Right forelimb (tissue), 1 donor: ENCODE measurements at regions not wholly inside any gene's neighbourhood (a gene's known extent, or its start where the extent isn't known, plus 50 kb on each side); places are given as distances from the start of the nearest gene placed in this dataset.
"Not testable (repeated sequence)": the region's sequence is repeated elsewhere in the genome, so short reads cannot be mapped to it uniquely, and the experiment has no call there.

Experiments used
- DNase-seq: peaks from one replicate; pipeline ENCODE4 v3.0.0-alpha.2; 2018

DNA sequence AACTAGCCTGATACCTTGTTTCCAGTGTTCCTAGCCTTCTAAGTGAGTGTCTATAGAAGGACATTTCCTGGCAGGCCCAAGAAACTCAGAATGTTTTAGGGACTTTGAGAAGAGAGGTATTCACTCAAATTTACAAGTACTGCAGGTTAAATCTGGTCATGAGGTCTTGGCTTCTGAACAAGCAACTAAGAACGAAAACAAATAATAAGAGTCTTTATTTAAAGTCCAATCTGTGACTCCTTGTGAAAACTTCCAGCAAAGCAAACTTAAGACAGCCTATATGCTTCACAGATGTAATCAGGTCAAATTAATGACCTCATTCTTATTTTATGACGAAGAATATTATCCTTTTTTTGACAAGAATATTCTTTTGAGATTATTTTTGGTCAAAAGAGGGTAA, 79.4 kb upstream of the PRSS16 start:
- DNase-seq = no peak

DNA sequence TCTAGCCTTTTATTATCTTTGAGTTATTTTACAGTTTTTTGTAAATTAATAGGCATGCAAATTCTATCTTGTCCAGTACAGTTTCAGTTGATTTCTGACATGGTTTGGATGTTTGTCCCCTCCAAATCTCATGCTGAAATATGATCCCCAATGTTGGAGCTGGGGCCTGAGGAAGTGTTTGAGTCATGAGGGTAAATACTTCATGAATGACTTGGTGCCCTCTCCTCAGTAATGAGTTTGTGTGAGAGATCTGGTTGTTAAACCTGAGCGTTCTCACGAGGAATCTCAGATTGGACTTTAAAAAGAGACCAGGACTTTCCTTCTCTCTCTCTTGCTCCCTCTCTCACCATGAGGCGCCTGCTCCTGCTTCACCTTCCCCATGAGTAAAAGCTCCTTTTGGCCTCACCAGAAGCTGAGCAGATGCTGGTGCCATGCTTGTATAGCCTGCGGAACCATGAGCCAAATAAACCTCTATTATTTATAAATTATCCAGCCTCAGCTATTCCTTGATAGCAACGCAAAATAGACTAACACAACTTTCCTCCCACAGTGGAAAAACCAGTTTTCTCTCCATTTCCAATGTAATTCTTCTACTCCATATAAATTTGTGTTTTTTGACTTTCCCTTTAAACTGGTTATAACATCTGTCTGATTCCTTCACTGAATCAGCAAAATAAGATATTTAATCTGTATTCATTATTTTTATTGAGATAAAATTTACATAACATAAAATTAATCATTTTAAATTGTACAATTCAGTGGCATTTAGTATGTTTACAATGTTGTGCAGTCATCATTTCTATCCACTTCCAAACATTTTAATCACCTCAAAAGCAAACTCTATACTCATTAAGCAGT, 78.7 kb upstream of the PRSS16 start:
- no peak for DNase-seq

DNA sequence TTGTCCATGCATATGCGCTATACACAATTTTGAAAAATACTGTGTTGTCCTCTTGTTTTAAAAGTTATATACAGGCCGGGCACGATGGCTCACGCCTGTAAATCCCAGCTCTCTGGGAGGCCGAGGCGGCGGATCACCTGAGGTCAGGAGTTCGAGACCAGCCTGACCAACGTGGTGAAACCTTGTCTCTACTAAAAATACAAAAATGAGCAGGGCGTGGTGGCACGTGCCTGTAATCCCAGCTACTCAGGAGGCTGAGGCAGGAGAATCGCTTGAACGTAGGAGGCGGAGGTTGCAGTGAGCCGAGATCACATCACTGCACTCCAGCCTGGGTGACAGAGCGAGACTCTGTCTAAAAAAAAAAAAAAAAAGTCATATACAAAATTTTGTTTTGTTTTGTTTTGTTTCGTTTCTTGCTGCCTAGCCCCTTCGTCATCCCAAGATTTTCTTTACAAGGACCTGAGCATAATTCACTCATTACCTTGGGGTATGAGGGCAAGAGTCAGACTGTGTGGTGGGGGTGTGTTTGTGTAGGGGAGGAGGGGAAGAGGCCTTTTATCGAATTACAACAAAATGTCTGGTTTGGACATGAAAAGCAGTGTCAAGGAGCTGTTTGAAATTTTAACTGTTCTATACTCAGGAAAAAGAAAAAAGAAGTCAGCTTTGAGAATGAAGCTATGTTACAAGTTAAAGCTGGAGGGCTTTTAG, 74.8 kb upstream of the PRSS16 start:
- DNase-seq = not testable (repeated sequence)

DNA sequence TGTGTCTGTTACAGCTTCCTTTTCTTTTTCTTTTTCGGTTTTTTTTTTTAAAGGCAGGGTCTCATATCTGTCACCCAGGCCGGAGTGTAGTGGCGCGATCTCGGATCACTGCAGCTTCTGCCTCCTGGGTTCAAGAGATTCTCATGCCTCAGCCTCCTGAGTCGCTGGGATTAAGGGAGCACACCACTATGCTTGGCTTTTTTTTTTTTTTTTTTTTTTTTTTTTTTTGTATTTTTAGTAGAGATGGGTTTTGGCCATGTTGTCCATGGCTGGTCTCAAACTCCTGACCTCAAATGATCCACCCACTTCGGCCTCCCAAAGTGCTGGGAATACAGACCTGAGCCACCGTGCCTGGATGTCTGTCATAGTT, 74.3 kb upstream of the PRSS16 start:
- DNase-seq = not testable (repeated sequence)

DNA sequence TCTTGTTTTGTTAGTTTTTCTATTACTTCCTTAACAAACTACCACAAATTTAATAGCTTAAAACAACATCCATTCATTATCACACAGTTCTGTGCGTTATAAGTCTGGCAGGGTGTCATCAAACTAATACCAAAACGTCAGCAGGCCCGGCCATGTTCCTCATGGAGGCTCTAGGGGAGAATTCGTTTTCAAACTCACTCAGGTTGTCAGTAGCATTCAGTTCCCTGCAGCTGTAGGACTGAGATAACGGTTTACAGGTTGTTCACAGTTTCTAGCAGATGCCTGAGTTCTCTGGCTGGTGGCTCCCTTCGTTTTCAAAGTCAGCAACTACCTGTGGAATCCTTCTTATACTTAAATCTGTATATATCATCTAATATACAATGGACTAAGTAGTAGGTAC, 72.5 kb upstream of the PRSS16 start:
- no peak for DNase-seq

DNA sequence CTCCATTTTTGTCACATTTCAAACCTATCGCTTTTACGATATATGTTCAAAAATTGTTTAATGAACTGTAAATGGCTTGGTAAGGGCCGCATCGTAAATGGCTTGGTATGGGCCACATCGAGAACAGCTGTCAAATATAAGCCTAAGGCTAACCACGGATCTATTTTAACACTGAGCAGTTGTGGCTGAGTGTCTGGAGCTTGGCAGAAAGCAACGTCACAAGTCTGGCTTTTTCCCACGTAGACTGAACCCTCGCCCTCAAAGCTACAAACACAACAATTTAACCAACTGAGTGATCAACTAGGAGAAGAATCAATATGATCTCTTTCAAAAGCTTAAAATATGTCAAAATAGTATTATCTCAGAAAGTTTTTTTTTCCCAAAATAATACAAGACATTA, 71.4 kb upstream of the PRSS16 start:
- no peak for DNase-seq

DNA sequence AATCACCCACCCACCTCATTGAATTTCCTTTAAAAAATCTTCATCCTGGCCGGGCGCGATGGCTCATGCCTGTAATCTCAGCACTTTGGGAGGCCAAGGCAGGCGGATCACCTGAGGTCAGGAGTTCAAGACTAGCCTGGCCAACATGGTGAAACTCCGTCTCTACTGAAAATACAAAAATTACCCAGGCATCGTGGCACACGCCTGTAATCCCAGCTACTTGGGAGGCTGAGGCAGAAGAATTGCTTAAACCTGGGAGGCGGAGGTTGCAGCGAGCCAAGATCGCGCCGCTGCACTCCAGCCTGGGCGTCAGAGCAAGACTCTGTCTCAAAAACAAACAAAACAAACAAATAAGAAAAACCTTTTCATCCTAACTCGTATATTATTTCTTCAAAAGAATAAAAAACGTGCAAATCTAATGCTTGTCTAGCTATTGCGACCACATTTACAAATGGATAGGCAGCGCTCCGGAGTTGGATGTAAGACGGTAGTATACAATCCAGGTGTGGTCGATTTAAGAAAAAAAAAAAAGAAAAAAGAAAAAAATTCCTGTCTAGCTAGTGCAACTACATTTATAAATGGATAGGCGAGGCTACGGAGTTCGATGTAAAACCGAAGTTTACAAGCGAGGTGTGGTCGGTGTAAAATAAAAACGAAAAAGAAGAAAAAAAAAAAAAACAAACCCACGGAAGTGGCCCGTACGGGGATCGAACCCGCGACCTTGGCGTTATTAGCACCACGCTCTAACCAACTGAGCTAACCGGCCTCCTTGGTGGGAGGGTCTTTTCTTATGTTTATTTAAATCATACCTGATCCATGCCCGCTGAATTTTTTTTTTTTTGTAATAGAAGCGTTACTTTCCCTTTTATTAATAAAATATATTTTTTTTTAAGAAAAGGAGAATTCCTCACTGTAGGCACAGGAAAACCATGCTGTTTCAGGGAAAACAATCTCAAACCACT, 70.7 kb upstream of the PRSS16 start:
- DNase-seq = peak; percentile 76

DNA sequence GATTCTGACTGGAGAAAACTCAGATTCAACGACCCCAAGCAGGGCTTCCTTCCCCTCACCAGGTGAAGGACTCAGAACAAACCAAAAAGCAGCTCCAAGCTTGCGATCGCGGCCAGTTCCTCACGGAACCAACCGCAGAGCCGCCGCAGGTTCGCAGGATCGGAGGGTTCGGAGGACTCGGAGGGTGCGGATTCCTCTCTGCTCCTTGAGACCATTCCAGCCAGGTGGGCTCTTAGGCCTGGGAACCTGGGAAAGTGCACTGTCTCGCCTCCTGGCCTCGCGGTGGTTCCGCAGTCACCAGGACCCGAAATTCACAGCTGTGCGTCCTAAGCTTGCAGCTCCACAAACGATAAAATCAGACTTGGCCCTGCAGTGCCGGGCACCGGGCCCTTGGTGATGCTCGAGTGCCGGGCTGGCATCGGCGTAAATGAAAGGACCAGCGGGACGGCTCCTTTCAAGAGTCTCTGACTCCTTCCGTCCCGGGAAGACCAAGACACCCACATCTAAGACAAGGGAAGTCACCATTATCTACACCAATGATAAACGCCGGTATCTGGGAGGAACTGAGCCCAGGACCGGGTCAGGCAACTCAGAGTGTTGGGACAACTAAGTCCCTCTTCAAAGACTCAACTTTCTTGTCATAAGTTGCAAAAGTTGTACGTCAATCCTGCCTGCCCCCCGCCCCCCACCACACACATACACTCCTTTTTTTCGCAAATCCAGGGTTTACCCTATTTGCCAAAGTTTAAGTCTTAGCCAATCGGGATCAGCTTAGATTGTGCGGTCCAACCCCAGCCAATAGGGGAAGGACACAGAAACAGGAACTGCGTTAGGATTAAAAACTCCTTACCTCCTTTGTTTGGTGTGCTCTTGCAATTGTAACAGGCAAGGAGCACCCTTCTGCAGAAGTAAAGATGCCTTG, 69.8 kb upstream of the PRSS16 start:
- DNase-seq = peak; percentile 88

DNA sequence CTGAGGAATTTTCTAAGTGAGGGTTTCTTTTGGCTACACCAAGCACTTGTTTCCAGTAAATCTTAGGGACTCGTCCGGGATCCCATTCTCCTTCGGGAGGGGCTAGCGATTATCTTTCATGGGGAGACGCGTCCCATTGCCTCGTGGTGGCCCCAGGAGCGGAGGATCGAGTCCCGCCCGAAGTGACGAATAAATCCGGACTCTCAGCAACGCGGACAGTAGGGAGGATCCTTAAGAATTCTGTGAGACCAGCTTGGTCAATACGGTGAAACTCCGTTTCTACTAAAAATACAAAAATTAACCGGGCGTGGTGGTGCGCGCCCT, 69.1 kb upstream of the PRSS16 start:
- peak; percentile 74 for DNase-seq

DNA sequence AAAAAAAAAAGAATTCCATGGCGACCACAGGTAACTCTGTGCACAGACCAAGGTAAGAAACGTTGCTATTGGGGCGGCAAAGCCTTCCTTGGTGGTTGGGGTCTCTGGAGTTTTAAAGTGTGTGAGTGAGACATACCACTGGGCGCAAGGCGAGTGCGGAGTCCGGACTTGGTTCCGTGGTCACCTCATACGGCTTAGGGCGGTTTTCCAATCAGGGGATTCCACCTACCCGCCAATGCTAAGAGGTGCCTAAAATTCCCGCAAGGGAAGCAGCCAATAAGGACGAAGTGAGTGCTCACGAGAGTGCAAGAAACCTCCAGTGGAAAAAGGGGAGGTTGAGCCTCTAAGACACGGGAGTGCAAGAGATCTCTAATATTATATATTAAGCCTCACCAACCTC, 68.6 kb upstream of the PRSS16 start:
- no peak for DNase-seq

DNA sequence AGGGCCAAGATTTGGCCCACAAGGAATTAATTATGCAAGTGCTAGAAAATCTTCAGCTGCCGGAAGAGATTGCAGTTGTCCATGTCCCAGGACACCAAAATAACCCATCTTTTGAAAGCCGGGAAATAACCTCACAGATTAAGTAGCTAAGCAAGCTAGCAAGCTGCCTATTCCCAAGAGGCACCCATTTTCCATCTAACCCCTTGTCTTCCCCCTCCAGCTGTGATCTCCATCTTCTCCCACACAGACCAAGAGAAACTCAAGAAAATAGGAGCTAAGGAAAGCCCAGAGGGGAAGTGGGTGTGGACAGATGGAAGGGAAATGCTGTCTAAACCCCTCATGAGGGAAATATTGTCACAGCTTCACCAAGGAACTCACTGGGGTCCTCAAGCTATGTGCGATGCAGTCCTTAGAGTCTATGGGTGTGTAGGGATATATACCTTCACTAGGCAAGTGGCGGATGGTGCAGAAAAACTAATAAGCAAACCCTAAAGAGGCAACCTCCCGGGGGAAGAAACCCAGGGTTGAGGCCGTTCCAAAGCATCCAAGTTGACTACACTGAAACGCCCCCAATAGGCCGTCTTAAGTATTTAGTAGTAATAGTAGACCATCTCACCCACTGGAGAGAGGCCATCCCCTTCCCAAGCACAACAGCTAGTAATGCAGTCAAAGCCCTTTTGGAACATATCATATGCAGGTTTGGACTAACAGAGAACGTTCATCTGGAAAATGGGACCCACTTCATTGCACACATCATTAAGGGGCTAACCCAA, 64.3 kb upstream of the PRSS16 start:
- no peak for DNase-seq

DNA sequence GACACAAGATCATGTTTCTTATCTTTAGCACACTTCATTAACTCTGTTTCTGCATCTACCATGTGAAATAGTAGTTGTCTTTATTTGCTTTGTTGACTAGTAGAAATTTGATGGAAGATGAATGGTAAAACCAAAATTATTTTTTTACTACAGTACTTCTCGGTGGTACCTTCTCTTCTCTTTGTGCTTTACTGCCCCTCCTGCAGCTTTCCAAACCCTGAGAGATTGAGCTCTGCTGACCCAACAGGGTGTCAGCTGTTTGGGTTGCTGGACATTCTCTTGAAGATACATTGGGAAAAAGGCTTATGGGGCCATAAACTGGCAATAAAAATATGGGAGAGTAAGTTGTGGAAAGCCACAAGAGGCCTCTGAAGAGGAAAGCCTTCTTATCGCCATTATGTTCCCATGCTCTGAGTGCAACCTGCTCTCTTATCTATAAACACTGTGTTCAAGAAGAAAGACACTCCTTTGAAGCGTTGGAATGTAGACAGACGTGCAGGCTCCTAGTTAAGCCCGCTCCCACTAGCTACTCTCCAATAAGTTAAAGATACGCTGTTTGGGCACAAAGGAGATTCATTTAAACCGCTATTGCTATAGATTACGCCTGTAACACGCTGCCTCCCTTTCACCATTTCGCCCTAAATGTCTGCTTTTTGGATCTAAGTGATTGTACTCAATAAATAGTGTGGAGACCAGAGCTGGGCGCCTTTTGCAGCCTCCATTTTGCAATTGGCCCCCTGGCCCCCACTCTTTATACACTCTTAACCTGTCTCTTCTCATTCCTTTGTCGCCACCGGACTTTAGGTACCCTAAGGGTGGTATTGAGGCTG, 60.1 kb upstream of the PRSS16 start:
- DNase-seq = no peak

DNA sequence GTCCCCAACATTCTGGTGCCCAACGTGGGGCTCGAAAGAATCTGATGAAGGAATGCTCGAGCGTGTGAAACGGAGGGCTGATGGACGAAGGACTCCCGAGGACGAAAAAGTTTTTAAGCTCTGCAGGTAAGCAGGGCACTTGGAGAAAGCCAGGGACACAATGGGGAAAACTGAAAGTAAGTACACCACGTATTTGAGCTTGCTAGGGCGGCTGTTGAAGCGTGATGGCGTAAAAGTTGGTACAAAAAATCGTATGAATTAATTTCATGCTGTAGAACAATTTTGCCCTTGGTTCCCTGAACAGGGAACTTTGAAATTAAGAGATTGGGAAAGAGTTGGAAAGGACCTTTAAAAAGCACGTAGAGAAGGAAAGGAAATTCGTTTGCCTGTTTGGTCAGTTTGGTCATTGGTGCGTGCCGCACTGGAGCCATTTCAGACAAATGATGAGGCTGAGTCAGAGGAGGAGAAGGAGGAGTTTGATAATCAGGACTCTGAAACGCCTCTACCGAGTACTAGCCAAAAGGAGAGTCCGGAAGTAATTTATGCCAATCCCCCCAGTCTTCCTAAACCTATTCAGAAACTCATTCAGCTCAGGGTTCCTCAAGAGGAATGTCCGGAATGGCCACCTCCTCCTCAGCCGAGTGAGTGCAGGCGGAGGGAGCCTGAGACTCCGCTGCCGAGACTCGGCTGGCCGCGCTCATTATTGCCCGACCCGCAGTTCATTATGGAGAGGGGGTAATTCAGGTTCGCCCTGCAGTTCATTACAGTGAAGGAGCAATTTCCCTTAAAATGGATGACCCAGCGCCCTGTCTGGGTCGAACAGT, 59.2 kb upstream of the PRSS16 start:
- DNase-seq = peak; percentile 82

DNA sequence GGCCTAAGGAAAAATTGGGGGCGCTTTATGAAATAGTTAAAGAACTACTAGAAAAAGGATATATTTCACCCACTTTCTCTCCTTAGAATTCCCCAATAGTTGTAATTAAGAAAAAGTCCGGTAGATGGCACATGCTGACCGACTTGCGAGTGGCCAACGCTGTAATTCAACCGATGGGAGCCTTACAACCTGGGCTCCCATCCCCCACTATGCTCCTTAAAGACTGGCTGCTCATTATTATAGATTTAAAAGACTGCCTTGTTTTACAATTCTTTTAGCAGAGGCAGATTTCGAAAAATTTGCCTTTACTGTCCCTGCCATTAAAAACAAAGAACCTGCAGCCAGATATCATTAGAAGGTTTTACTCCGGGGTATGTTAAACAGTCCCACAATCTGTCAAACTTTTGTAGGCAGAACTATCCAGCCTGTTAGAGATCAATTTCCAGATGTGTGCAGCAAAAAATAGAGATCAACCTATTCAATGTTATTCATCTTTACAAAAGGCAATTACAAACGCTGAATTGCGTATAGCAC, 58.5 kb upstream of the PRSS16 start:
- no peak for DNase-seq

DNA sequence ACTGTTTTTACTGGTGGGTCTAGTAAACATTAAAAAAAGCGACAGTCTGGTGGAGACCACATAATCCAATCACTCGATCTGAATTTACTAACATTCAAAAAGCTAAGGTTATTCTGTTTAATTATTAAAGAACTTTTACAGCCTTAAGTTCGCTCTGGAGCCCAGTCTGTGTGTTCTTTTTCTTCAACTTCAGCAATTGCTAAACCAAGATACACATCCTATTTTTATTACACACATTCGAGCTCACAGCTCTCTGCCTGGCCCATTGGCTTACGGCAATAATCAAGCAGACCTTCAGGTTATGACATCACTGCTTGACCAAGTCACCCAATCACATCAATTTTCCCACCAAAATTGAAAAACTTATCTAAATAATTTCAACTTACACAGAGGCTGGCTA, 57.4 kb upstream of the PRSS16 start:
- DNase-seq = no peak

DNA sequence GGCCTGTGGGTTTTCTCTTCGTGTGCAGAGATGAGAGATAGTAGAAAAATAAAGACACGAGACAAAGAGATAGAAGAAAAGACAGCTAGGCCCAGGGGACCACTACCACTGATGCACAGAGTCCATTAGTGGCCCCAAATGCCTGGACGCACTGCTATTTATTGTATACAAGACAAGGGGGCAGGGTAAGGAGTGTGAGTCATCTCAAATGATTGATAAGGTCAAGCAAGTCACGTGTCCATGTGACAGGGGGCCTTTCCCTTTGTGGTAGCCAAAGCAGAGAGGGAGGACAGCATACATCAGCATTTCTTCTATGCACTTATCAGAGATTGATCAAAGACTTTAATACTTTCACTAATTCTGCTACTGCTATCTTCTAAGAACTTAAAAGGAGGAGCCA, 53.0 kb upstream of the PRSS16 start:
- DNase-seq = not testable (repeated sequence)

DNA sequence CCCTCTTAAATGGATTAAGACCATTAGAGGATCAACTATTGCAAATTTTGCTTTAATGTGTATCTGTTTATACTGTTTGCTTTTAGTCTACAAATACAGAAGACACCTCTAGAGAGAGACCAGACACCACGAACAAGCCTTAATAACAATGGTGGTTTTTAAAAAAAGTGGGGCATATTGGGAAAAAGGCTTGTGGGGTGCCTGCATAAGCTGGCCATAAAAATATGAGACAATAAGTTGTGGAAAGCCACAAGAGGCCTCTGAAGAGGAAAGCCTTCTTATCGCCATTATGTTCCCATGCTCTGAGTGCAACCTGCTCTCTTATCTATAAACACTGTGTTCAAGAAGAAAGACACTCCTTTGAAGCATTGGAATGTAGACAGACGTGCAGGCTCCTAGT, 52.0 kb upstream of the PRSS16 start:
- not testable (repeated sequence) for DNase-seq
